NCI-H146 treated with DMSO at 0.1 percent for 48 hours (cell line): ENCODE measurements at regions not wholly inside any gene's neighbourhood (a gene's known extent, or its start where the extent isn't known, plus 50 kb on each side); places are given as distances from the start of the nearest gene placed in this dataset.

ENCODE experiments used
- DNase-seq: peaks from one replicate; lab custom pipeline; 2025; ENCODE audit not compliant: unreplicated experiment; lab: John Stamatoyannopoulos, UW

DNA sequence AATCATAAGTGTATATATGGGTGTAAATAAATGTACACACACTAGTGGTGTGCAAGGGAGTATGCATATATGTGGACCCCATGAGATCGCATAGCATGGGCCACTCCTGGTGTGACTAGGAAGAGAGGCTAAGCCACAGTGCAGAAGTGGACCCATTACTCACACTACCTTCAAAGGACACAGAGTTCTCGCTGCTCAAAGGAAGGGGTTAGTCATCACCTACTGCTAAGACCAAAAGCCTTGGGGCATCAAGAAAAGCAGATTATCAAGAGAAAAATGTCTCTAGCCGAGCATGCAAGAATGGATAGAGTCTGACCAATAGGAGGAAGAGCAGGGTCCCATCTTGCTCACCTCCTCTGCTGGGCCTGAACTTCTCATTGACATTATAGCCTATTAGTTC, 195.5 kb downstream of the MAFB start:
- no peak for DNase-seq

DNA sequence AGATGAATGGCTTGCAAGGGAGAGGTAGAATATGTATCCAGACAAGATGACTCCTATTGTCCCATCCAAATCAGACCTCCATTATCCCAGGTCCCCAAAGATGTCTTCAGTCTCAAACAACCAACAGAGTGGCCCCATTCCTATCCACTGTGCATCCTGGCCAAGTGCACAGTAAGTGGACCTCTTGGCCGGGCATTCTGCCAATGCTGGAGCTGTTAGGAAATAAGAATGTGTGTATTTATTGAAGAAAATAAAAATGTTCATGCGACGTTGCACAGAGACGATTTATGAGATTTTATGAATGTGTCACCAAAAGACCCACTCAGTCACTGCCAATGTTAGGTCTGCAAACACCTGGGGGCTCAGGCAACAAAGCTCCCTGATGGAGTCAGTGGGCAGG, 196.0 kb downstream of the MAFB start:
- DNase-seq, result no peak

DNA sequence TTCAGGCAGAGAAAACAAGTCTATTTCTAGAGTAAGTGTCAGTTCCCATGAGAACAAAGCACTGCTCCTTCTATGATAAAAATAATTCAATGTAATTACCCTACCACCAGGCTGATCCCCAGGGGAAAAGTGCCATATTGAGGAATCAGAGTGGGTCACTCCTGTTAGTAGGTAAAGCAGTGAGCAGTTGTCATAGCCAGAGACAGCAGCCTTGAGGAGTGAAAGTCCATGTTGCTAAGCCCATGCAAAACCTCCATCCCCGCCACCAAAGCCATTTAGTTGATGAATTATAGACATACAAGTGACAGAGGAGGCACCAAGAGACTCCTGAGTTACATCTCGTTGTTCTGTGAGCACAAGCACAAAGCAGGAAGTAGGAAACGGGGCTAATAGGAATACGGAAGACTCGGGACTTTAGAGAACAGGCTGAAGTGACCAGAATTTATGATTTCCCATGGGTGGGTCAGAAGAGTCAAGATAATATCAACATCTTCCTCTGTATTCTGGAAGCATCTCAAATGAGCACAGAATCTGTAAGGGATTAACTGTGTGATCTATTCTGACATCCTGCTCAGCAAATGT, 197.9 kb downstream of the MAFB start:
- no peak for DNase-seq

DNA sequence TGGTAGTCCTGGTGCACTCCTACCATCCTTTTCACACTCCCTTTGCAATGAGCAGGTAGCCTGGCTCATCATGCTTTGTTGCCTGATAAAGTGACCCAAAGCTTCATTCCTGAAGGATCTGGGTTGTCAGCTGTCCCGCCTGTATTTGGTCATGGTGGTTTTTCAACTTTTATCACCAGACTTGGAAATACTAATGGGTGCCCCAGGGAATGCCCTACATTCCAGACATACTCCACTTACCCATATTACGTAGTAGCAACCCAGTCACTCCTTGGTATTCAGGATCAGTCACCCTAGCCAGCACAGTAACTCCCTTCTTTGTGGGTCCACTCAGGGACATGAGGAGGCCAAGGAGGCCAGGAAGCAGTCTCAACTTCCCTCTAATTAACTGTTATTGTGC, 199.2 kb downstream of the MAFB start:
- no peak for DNase-seq

DNA sequence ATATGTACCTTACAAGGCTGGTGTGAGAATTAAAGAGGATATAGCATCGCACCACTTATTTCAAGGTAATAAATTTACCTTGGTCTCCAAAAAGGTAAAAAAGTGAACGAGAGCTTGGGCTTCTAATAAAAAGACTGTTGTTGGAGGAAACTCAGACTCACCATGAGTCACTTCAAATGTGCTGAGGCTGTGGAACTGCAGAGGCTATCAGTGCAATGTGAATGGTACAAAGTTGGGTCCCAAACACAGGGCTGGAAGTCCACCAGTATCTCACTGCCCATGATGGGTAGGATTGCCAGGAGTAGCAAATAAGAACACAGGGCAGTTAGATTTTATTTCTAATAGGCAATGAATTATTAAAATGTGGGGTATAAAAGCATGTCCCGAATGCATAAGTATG, 200.6 kb downstream of the MAFB start:
- no peak for DNase-seq

DNA sequence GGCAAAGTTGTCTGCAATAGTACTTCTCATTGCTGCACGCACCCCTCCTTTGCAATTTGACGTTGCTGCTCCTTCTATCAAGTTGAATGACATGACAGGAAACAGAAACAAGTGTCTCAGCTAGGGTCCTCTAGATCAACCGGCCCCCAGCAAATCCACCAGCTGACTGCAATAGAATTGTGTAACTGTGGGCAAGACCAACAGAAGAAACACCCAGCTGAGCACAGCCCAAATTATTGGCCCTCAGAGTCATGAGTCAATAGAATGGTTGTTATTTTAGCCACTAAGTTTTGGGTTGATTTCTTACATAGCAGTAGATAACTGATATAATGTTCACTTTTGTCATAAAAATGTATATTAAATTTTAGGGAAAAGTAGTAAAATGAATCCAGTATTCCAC, 202.7 kb downstream of the MAFB start:
- no peak for DNase-seq

DNA sequence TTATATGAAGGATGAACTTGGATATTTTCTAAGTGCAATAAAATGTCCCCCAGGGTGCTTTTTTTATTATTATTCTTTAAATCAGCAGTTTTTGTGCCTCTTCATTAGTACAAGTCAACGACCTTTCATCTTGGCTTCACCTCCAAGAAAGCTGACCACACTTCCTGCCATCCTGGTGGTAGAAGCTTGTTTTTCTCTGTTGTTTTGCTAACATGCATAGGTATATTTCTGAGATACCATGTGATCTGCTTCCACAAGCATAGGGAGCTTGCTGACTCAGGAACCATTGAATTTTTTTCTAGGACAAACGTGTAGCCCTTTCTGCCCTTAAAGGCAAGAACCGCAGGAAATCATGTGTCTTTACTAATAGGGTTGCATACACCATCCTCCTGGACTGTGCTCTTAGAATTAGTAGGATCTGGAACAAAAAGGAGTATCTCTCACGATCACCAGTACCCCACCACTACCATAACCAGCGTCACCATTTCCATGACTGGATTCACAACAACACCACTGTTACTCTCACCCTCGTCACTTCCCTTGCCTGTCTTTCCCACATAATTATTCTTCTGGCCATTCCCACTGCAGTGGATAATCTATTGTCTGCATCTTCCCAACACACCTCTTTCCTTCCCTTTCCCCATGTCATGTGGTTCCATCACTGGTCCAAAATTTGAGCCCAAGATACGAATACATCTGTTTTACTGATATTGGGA, 207.1 kb downstream of the MAFB start:
- no peak for DNase-seq

DNA sequence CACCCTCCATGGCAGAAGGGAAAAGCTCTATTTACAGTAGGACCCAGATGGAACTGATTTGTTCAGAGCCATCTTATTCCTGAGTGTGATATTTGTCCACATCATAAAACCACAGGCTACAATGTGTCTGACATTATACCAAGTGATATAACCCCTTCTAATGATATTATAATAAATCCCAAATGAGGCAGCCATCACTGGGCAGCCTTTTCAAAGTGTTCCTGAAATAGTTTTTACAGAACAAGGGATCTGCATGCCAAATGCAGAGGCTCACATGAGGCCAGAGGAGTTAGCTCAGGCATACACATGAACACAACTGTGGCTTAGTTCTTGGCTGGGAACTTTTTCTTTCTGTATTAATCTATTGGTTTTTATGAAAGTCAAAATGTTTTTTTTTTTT, 207.7 kb downstream of the MAFB start:
- DNase-seq, result no peak

DNA sequence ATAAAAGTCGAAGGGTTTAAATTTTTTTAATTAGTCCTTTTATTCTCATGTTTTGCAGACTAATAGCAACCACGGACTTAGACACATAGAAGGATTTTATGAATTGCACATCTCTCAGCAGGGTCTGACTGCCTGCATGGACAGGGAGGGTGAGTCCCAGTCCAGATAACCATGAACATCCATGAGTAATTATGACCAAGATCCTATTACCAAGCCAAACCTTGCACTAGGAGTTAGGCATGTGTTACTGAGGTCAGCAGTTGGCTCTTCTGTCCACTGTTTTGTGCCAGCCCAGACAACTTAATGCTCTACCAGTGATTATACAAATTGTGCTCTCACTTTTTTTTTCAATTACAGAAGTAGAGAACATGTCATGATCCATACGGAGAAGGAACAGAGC, 211.2 kb downstream of the MAFB start:
- DNase-seq, result no peak

DNA sequence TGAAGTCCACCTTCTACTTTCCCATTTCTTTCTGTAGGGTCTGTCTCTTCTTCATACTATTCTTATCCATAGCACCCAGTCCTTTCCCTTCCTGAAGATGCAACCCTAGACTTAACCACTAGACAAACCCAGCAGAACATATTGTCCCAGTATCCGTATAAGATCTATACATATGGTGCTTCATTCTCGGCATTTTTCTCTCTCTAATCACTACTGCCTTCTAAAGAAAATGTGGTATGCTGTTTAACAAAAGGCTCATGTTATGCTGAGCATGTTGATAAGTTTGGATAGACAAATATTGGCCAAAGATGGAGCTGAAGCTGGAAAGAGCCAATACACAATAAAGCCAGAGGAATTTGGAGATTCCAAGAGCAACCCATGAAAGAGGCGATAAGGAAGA, 212.6 kb downstream of the MAFB start:
- no peak for DNase-seq

DNA sequence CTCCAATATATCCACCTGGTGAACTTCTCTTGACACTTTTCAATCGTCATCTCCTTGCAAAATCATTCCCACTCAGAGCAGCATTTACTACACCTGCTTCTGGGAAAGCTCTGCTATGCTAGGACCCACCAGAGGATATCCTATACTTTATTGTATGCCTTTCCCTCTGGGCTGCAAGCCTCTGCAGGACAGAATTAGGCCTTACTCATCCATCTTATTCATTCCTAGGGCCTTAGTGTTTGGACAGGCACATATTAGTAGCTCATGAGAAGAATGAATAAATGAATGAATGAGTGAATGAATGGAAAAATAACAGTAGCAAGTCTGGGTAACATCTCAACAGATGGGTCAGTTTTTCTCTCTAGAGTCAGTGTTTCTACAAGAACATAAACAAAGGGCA, 216.1 kb downstream of the MAFB start:
- DNase-seq, result no peak

DNA sequence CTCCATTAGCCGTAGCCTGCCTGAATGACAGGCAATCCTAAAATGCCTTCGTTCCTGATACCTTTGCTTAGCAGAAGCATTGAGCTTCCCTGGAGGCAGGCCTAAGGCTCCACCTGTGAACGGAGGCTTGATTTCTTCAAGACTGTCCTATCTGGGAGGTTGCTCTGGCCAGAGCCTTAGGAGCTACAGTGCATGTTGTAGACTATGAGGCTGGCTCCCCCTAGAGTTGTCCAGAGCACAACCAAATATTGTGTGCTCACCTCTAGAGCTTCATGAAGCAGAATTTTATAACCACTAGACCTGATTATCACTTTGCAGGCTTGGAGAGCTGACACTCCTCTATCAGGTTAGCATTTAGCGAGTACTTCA, 217.8 kb downstream of the MAFB start:
- DNase-seq, result no peak

DNA sequence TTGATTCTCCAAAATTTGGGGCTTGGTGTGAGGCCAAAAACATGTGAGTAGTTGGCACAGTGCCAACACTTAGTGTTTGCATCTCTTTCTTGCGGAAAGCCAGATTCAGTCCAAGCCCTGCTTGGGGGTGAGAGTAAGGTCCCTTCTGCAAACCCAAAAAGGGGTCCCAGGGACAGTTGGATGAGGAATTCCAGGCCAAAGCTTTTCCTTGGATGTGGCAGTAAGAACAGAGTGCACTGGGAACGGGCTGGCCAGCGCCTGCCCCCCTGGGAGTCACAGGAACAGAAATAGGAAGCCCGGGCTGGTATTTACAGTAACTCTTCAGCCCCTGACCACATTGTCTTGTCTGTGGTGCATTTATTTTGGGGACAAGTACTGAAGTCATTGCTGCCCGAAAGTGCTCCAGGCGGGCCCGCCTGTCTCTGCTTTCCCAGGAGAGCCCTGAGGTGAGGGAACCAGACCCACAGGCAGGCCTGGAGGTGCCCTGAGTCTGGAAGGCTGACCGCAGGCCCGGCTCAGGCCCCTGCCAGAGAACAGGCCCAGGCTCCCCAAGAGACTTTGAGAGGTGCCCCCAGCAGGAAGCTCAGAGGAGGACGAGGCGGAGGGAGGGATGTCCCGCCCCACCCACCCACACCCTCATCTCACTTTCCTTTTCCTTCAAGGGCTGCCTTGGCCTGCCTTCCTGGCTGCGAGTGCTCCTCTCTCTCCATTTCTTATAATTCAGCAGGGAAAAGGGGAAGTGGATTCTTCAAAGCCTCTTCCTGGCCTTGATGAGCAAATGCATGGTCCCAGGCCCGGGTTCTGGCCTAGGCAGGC, 218.4 kb downstream of the MAFB start:
- no peak for DNase-seq

DNA sequence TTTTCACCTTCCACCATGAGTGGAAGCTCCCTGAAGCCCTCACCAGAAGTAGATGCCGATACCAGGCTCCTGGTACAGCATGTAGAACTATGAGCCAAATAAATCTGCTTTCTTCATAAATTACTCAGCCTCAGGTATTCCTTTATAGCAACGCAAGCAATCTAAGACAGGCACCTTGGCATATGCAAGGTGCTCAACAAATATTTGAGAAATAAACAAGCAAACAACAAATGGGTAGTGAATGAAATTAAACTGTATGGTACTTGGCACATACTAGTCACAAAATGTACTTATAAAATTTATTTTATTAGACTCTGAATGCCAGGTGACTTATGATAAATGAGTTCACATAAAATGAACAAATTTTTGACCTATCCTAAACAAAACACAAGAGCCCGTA, 220.3 kb downstream of the MAFB start:
- no peak for DNase-seq

DNA sequence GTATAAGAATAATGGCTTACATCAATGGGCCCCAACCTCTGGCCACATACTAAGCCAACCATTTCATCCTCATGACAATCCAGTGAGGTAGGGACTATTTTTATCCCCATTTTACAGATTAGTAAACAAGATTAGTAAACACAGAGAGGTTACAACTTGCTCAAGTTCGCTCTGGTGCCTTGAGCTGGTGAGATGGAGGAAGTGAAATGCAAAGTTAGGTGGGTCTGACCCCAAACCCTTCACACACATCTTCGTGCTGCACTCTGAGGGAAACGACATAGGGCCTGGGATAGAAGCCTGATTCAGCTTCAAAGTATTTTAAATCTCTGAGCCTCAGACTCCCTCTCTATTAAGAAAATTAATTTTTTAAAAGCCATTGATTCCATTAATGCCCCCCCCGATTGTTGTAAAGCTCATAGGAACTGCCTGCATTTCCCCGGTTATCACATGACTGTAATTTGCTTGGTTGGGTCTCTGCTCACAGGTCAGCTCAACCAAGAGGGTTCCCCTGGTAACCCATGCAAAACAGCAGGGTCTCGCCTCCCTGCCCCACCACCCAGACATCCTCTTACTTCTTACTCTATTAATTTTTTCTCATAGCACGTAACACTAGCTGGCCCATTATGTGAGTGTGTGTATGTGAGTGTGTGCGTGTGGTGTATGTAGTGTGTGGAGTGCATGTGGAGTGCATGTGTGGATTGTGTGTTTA, 221.2 kb downstream of the MAFB start:
- DNase-seq, result no peak

DNA sequence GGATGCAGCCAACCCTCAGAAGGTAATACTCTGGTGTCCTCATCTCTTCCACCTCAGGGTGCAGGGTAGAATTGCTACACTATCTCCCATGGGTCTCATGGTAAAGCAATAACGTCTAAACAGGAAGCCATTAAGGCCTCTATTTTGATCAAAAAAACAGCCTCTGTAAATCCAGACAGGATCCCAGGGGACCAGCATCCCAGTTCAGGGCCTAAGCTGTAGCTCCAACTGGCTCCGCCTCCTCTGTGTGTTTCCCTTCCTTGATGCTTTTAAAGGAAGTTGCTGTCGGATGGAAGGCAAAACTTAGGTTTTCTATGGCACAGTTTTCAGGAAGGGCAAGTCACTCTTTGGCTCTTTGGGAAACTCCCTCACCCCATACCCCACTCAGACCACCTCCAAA, 222.0 kb downstream of the MAFB start:
- no peak for DNase-seq

DNA sequence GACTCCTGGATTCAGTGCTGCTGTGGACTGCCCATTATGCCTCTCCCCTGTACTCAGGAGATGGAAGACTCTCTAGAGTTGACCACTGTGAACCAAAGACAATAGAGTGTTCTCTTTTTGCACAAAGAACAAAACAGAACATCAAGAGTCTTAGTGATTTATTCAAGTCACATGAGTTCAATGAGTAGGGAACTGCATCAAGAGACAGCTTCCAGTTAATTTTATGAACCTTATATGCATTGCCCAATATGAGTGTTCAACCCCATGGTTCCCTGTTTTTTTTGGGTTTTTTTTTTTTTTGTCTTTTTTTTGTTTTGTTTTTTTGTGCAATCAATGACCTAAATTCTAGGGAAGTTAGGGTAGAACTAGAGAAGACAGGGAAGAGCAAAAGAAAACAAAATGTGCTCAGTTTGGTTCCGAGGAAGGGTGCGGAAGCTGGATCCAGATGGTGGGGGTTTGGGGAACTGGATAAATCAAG, 224.3 kb downstream of the MAFB start:
- DNase-seq, result no peak

DNA sequence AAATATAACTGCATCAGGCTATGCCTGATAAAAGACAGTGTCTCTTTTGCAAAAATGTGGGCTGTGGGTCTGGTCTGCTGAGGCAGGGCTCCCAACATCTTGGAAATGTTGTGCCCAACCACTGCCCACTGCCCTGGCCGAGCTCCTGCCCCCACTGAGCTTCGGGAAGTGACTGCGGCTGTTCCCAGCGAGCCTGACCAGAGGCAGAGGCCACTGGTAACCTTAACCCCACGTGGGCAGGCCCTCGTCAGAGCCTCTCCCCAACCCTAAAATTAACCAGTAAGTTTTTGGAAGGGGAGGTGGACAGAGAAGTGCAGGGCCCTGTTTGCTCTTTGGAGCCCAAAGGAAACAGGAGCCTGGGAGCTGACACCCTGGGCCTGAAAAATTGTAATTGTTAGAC, 225.9 kb downstream of the MAFB start:
- DNase-seq, result no peak

DNA sequence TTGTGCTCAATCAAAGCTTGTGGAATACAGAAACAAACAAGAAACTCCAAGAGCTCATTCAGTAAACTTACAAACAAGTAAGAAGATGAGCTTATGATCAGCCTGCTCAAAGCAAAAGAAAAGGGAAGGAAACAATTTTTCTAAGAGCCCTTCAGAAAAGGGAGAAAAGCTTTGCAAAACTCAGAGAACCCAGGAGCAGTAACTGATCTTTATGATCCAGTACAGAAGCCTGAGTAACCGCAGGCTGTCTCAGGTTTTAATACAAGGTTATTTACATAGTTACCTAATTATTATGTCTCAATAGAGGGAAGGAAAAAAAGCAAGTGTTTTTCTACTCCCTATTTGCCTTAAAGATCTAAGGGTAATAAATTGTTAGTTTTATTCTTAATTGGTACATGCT, 226.5 kb downstream of the MAFB start:
- no peak for DNase-seq

DNA sequence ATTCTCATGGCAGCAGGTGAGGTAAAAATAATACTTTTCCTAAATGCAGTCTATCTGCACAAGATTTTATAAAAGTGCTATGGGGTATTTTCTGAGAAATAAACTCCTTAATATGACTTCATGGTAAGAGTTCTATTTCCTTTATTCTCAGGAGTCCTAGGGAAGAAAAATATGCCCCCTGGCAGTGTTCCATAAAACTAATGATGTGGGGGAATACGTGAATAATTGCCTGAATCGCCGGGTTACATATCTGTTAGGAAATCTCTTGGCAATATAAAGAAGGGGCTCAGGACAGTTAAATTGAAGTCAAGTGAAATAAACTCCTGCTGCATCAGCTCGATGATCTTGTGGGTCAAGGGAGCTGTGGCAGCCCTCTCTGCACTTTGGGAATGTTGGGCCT, 229.7 kb downstream of the MAFB start:
- no peak for DNase-seq

DNA sequence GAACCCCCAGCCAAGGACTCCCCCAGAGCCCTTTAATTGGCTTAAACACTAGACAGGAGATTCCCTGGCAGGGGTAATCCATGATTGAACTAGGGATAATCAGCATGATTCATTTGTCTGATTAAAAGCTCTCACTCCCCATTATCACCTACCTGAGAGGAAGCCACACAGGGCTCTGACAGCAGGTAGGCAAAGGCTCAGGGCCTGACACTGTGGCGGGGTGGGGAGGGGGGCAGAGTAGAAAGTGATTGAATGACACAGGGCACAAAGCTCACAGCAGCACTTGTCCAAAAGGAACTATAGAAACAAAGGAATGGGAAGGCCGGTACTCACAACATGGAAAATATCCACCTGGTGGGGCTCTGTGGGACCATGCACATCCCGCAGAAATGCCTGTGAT, 231.6 kb downstream of the MAFB start:
- no peak for DNase-seq

DNA sequence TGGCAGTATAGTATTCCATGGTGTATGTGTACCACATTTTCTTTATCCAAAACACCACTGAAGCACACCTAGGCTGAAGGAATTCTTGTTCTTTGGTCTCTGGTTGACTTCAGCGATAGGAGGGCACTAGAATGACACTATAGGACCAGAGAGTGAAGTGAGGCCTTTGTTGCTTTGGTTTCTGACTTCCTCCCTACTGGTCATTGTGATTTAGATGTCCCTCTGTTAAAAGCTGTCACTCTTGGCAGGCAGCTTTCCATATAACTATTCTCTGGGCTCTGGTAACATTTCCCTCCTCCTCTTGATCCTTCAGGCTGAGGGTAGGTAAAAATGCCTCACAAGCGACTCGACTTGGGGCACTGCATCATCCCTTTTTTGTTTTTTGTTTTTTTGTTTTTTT, 236.3 kb downstream of the MAFB start:
- no peak for DNase-seq
